ENCODE measurements at regions not wholly inside any gene's neighbourhood (a gene's known extent, or its start where the extent isn't known, plus 50 kb on each side); places are given as distances from the start of the nearest gene placed in this dataset.

DNA sequence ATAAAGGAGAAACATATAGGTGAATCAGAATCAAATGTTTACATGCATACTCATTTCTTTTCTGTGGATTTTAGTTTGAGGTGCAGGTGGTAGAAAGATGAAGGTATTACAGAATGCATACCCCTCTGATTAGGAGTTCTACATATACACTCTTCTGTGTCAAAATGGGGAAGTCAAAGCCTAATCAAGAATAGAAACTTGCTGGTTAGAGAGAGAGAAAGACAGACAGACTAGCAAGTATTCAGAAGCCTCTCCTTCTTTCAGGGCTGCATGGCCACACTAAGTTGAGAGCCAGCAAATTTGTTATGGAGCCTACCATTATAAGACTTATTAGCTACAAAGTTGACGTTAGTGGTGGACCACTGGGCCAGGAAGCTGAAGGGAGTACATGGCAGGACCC, 358.3 kb upstream of the EYS start:
- TF ChIP-seq TEAD4 (IDR thresholded peaks at IDR 0.05): no peak
- no peak for TF ChIP-seq CEBPB (IDR thresholded peaks at IDR 0.05)
- TF ChIP-seq YY1 (IDR thresholded peaks at IDR 0.05; ENCODE audit: low read depth): no peak
- TF ChIP-seq EGR1 (IDR thresholded peaks at IDR 0.05): no peak
- no peak for TF ChIP-seq ZBTB7A (IDR thresholded peaks at IDR 0.05; ENCODE audit: low read depth)
- TF ChIP-seq RAD21 (IDR thresholded peaks at IDR 0.05; ENCODE audit: low read depth): no peak
- TF ChIP-seq REST (IDR thresholded peaks at IDR 0.05; ENCODE audit: low read depth): no peak
- no peak for TF ChIP-seq USF1 (IDR thresholded peaks at IDR 0.05)
- TF ChIP-seq TAF1 (IDR thresholded peaks at IDR 0.05; ENCODE audit: low read depth): no peak
- TF ChIP-seq, protein P1, sequence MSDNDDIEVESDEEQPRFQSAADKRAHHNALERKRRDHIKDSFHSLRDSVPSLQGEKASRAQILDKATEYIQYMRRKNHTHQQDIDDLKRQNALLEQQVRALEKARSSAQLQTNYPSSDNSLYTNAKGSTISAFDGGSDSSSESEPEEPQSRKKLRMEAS (IDR thresholded peaks at IDR 0.05): no peak

- TF ChIP-seq CREB1 (IDR thresholded peaks at IDR 0.05; ENCODE audit: low read depth) (no peak), YY1 (IDR thresholded peaks at IDR 0.05; ENCODE audit: low read depth) (no peak), REST (IDR thresholded peaks at IDR 0.05; ENCODE audit: low read depth) (no peak), USF1 (IDR thresholded peaks at IDR 0.05) (no peak), EP300 (IDR thresholded peaks at IDR 0.05; ENCODE audit: borderline replicate concordance) (no peak), CEBPB (IDR thresholded peaks at IDR 0.05) (no peak), ZBTB7A (IDR thresholded peaks at IDR 0.05; ENCODE audit: low read depth) (no peak), FOXM1 (IDR thresholded peaks at IDR 0.05; ENCODE audit: borderline replicate concordance, low read depth) (no peak), TCF12 (IDR thresholded peaks at IDR 0.05; ENCODE audit: low read depth) (no peak), RAD21 (IDR thresholded peaks at IDR 0.05; ENCODE audit: low read depth) (no peak), TEAD4 (IDR thresholded peaks at IDR 0.05) (no peak), EGR1 (IDR thresholded peaks at IDR 0.05) (no peak), NFIC (IDR thresholded peaks at IDR 0.05) (no peak), TAF1 (IDR thresholded peaks at IDR 0.05; ENCODE audit: low read depth) (no peak)
- TF ChIP-seq, protein P1 (IDR thresholded peaks at IDR 0.05): no peak
Measured at GRCh38 chr6:66057034-66057433, 350.0 kb upstream of the EYS start.

DNA sequence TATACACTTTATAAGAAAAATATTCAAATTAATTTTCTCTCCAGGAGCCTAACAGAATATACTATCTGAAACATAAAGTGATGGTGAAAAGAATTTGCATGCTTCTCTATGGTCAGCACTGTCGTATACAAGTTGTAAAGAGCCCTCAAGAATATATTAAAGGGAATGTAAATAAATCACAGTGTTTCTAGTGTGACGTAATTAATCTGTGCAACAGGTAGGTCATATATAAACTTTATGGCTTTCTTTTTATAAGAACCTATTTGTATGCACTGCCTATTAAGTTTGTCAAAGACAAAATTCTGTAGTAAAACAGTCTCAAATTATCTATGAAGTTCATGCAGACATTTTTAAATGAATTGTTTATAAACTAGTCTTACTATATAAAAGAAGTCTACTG, 347.9 kb upstream of the EYS start:
- TF ChIP-seq, protein P1 (IDR thresholded peaks at IDR 0.05): no peak
- TF ChIP-seq RAD21 (IDR thresholded peaks at IDR 0.05; ENCODE audit: low read depth) (no peak), ZBTB7A (IDR thresholded peaks at IDR 0.05; ENCODE audit: low read depth) (no peak), EP300 (IDR thresholded peaks at IDR 0.05; ENCODE audit: borderline replicate concordance) (no peak), TEAD4 (IDR thresholded peaks at IDR 0.05) (no peak), REST (IDR thresholded peaks at IDR 0.05; ENCODE audit: low read depth) (no peak), TCF12 (IDR thresholded peaks at IDR 0.05; ENCODE audit: low read depth) (no peak), TAF1 (IDR thresholded peaks at IDR 0.05; ENCODE audit: low read depth) (no peak), USF1 (IDR thresholded peaks at IDR 0.05) (no peak), EGR1 (IDR thresholded peaks at IDR 0.05) (no peak), FOXM1 (IDR thresholded peaks at IDR 0.05; ENCODE audit: borderline replicate concordance, low read depth) (no peak), YY1 (IDR thresholded peaks at IDR 0.05; ENCODE audit: low read depth) (no peak), NFIC (IDR thresholded peaks at IDR 0.05) (no peak), CREB1 (IDR thresholded peaks at IDR 0.05; ENCODE audit: low read depth) (no peak), CEBPB (IDR thresholded peaks at IDR 0.05) (no peak)

DNA sequence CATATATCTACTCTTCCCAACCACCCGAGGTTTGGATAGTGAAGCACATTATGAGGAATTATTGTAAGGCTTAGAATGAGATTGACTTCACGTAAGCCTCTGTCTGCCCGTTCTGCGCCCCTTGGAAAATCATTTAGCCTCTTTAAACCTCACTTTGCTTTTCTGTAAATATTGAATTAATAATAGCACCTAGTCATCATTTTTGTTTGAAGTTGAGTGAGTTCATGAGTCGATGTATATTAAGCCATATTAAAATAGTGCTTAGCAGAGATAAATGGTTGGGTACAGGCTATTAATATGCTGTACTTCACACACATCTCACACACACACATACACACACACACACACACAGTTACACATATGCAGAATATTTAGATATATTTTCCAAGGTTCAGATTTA, 344.8 kb upstream of the EYS start:
- TF ChIP-seq TAF1 (IDR thresholded peaks at IDR 0.05; ENCODE audit: low read depth) (no peak), CREB1 (IDR thresholded peaks at IDR 0.05; ENCODE audit: low read depth) (no peak), TEAD4 (IDR thresholded peaks at IDR 0.05) (no peak), TCF12 (IDR thresholded peaks at IDR 0.05; ENCODE audit: low read depth) (no peak), YY1 (IDR thresholded peaks at IDR 0.05; ENCODE audit: low read depth) (no peak), EP300 (IDR thresholded peaks at IDR 0.05; ENCODE audit: borderline replicate concordance) (no peak), USF1 (IDR thresholded peaks at IDR 0.05) (no peak), ZBTB7A (IDR thresholded peaks at IDR 0.05; ENCODE audit: low read depth) (no peak), NFIC (IDR thresholded peaks at IDR 0.05) (no peak), EGR1 (IDR thresholded peaks at IDR 0.05) (no peak), REST (IDR thresholded peaks at IDR 0.05; ENCODE audit: low read depth) (no peak), CEBPB (IDR thresholded peaks at IDR 0.05) (no peak), RAD21 (IDR thresholded peaks at IDR 0.05; ENCODE audit: low read depth) (no peak), FOXM1 (IDR thresholded peaks at IDR 0.05; ENCODE audit: borderline replicate concordance, low read depth) (no peak)
- TF ChIP-seq, protein P1 (IDR thresholded peaks at IDR 0.05): no peak
